H9 (cell line): ENCODE measurements at regions not wholly inside any gene's neighbourhood (a gene's known extent, or its start where the extent isn't known, plus 50 kb on each side); places are given as distances from the start of the nearest gene placed in this dataset.
"Not testable (repeated sequence)": the region's sequence is repeated elsewhere in the genome, so short reads cannot be mapped to it uniquely, and the experiment has no call there.

Source experiments
- DNase-seq: peaks from one replicate; pipeline ENCODE4 v3.0.0-alpha.2; 2017
- H2AFZ ChIP-seq: one replicate; pipeline ENCODE4 v1.6.1; 2013; ENCODE audit warnings: mild to moderate bottlenecking, low read length, control low read depth, moderate library complexity
- H2AK5ac ChIP-seq: 2 replicates; pipeline ENCODE4 v1.6.1; 2013; ENCODE audit warnings: low read length, control low read depth, mixed read lengths; ENCODE audit not compliant: insufficient read length
- H2BK120ac ChIP-seq: one replicate; pipeline ENCODE4 v1.6.1; 2013; ENCODE audit warnings: low read depth, mild to moderate bottlenecking, low read length, control low read depth, inconsistent platforms; ENCODE audit not compliant: poor library complexity, severe bottlenecking
- H2BK12ac ChIP-seq: 2 replicates; pipeline ENCODE4 v1.6.1; 2013; ENCODE audit warnings: low read length, control low read depth, mixed read lengths, low read depth; ENCODE audit not compliant: insufficient read length
- H2BK15ac ChIP-seq: 2 replicates; pipeline ENCODE4 v1.6.1; 2013; ENCODE audit warnings: low read depth, low read length, control low read depth
- H2BK20ac ChIP-seq: one replicate; pipeline ENCODE4 v1.6.1; 2013; ENCODE audit warnings: low read depth, mild to moderate bottlenecking, low read length, control low read depth, inconsistent platforms; ENCODE audit not compliant: poor library complexity, severe bottlenecking
- H2BK5ac ChIP-seq: 2 replicates; pipeline ENCODE4 v1.6.1; 2013; ENCODE audit warnings: low read length, control low read depth, mixed read lengths; ENCODE audit not compliant: insufficient read length
- H3K14ac ChIP-seq: 2 replicates; pipeline ENCODE4 v1.6.1; 2013; ENCODE audit warnings: low read length, control low read depth; ENCODE audit not compliant: insufficient read depth
- H3K18ac ChIP-seq: 2 replicates; pipeline ENCODE4 v1.6.1; 2013; ENCODE audit warnings: low read depth, mild to moderate bottlenecking, mixed read lengths, low read length, control low read depth; ENCODE audit not compliant: insufficient read length
- H3K23ac ChIP-seq: 2 replicates; pipeline ENCODE4 v1.6.1; 2013; ENCODE audit warnings: low read length, control low read depth, mixed read lengths, low read depth; ENCODE audit not compliant: insufficient read length
- H3K23me2 ChIP-seq: 2 replicates; pipeline ENCODE4 v1.6.1; 2013; ENCODE audit warnings: low read depth, mild to moderate bottlenecking, mixed read lengths, low read length, control low read depth; ENCODE audit not compliant: insufficient read length, poor library complexity, severe bottlenecking
- H3K27ac ChIP-seq: 2 replicates; pipeline ENCODE4 v1.5.1; 2013; ENCODE audit warnings: low read length, control low read depth, mixed read lengths, low read depth; ENCODE audit not compliant: insufficient read length
- H3K27me3 ChIP-seq: 2 replicates; pipeline ENCODE4 v1.6.1; 2013; ENCODE audit warnings: low read length, control low read depth, inconsistent platforms; ENCODE audit not compliant: insufficient read depth
- H3K4ac ChIP-seq: 2 replicates; pipeline ENCODE4 v1.6.1; 2013; ENCODE audit warnings: low read depth, mild to moderate bottlenecking, control low read depth, inconsistent platforms, low read length, moderate library complexity
- H3K4me1 ChIP-seq: 2 replicates; pipeline ENCODE4 v1.6.1; 2013; ENCODE audit warnings: low read length, control low read depth, inconsistent platforms; ENCODE audit not compliant: insufficient read depth
- H3K4me2 ChIP-seq: 2 replicates; pipeline ENCODE4 v1.6.1; 2013; ENCODE audit warnings: low read length, control low read depth, mixed read lengths; ENCODE audit not compliant: insufficient read length, insufficient read depth
- H3K56ac ChIP-seq: 2 replicates; pipeline ENCODE4 v1.6.1; 2013; ENCODE audit warnings: low read depth, mild to moderate bottlenecking, mixed read lengths, low read length, control low read depth; ENCODE audit not compliant: insufficient read length
- H3K79me1 ChIP-seq: 2 replicates; pipeline ENCODE4 v1.6.1; 2013; ENCODE audit warnings: low read depth, mild to moderate bottlenecking, moderate library complexity, low read length, control low read depth, inconsistent platforms; ENCODE audit not compliant: insufficient read depth, poor library complexity, severe bottlenecking
- H3K79me2 ChIP-seq: 2 replicates; pipeline ENCODE4 v1.6.1; 2013; ENCODE audit warnings: low read length, control low read depth, inconsistent platforms; ENCODE audit not compliant: insufficient read depth
- H3K9ac ChIP-seq: 2 replicates; pipeline ENCODE4 v1.6.1; 2013; ENCODE audit warnings: low read length, control low read depth, mixed read lengths; ENCODE audit not compliant: insufficient read length; ENCODE audit errors: extremely low read depth
- H3K9me3 ChIP-seq: one replicate; pipeline ENCODE4 v1.6.1; 2013; ENCODE audit warnings: low read depth, low read length, inconsistent platforms; ENCODE audit not compliant: control insufficient read depth
- H3T11ph ChIP-seq: one replicate; pipeline ENCODE4 v1.6.1; 2013; ENCODE audit warnings: mild to moderate bottlenecking, low read length, control low read depth, inconsistent platforms
- H4K20me1 ChIP-seq: one replicate; pipeline ENCODE4 v1.6.1; 2013; ENCODE audit not compliant: control insufficient read depth, insufficient read length, insufficient read depth
- H4K5ac ChIP-seq: 2 replicates; pipeline ENCODE4 v1.6.1; 2013; ENCODE audit warnings: low read depth, mild to moderate bottlenecking, mixed read lengths, low read length, control low read depth; ENCODE audit not compliant: insufficient read length
- H4K8ac ChIP-seq: replicated peaks from 2 replicates; pipeline ENCODE4 v1.6.1; 2013; ENCODE audit warnings: low read length, control low read depth, mixed read lengths, low read depth; ENCODE audit not compliant: insufficient read length
- H4K91ac ChIP-seq: 2 replicates; pipeline ENCODE4 v1.6.1; 2013; ENCODE audit warnings: low read depth, mild to moderate bottlenecking, moderate library complexity, mixed read lengths, low read length, control low read depth; ENCODE audit not compliant: insufficient read length
- H3K27ac Mint-ChIP-seq, 3 experiments: 2 replicates in 2 of 3; 3 replicates in 1 of 3; pipeline ENCODE4 v1.8.0; 2020 to 2021; ENCODE audit warnings: mixed read lengths in 3 of 3, mild to moderate bottlenecking in 1 of 3, moderate library complexity in 1 of 3
- H3K27me3 Mint-ChIP-seq: 2 replicates; pipeline ENCODE4 v1.8.0; 2021; ENCODE audit warnings: low read depth, mild to moderate bottlenecking, moderate library complexity, mixed read lengths
- H3K36me3 Mint-ChIP-seq, 3 experiments: 2 replicates in 2 of 3; 3 replicates in 1 of 3; pipeline ENCODE4 v1.8.0; 2020 to 2021; ENCODE audit warnings: low read depth in 3 of 3, mixed read lengths in 3 of 3; ENCODE audit not compliant: insufficient read depth in 1 of 3
- H3K4me1 Mint-ChIP-seq, 2 experiments: 2 replicates each; pipeline ENCODE4 v1.8.0; 2020; ENCODE audit warnings: mixed read lengths in 2 of 2
- H3K4me3 Mint-ChIP-seq, 2 experiments: 2 replicates in 1 of 2; 3 replicates in 1 of 2; pipeline ENCODE4 v1.8.0; 2020 to 2021; ENCODE audit warnings: mild to moderate bottlenecking in 2 of 2, mixed read lengths in 2 of 2, moderate library complexity in 1 of 2
- H3K9me3 Mint-ChIP-seq, 2 experiments: 2 replicates in 1 of 2; 3 replicates in 1 of 2; pipeline ENCODE4 v1.8.0; 2020; ENCODE audit warnings: mild to moderate bottlenecking in 2 of 2, mixed read lengths in 2 of 2, moderate library complexity in 1 of 2
- WGBS: extraction: QIAGEN DNeasy Blood & Tissue Kit; methylation state at CpG from one replicate; pipeline ENCODE4 v1.1.7; 2013; ENCODE audit warnings: missing lambda C conversion rate, low lambda C conversion rate, mixed read lengths; ENCODE audit not compliant: insufficient read length; ENCODE audit errors: extremely low coverage; 5-methylcytosine and 5-hydroxymethylcytosine counted together
- TF ChIP-seq, protein P1 (sequence below): fragments of 200-600 bp; sonication (generic); conservative IDR thresholded peaks from 3 replicates; pipeline ENCODE4 v1.8.0; 2021; ENCODE audit warnings: antibody characterized with exemption, mild to moderate bottlenecking

DNA sequence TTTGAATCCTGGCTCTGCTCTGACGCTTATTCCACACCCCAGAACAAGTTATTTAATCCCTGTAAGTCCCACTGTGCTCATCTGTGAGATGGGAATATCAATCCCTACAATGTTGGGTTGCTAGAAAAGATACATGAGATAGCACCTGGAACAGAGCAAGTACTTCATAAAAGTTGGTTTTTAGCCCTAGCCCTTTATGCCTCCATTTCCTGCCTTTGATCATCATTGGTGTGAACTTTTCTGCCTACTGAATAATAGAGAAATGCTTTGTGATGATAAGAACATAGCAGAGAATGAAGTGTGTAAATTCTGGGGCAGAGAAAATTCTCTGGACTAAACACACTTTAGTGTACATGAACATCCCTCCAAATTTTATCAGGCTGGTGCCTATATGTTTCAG is 90.3 kb upstream of the RANBP6 start:
- Histone ChIP-seq H3K4me1 (0 out of 2 replicates have a peak, but pooled peaks cover 2% of the 10 kb centered on the region), H2BK12ac (no peak overlapping the region), H2AFZ (no peak overlapping the region), H3K27me3 (no peaks in the 10 kb centered on the region), H3K9ac (no peak overlapping the region), H3K79me1 (no peaks in the 10 kb centered on the region), H3K27ac (no peak overlapping the region), H2BK5ac (no peak overlapping the region), H3K23me2 (no peaks in the 10 kb centered on the region), H3K56ac (no peak overlapping the region), H3K4me2 (no peak overlapping the region), H4K5ac (no peak overlapping the region), H2BK15ac (no peak overlapping the region), H2BK20ac (no peak overlapping the region), H3K18ac (no peak overlapping the region), H3K79me2 (no peaks in the 10 kb centered on the region), H4K8ac (no peak overlapping the region), H3K14ac (no peak overlapping the region), H3K9me3 (no peaks in the 10 kb centered on the region), H4K20me1 (no peaks in the 10 kb centered on the region), H4K91ac (no peak overlapping the region), H3K4ac (no peak overlapping the region), H2BK120ac (no peak overlapping the region), H2AK5ac (no peak overlapping the region), H3K23ac (no peak overlapping the region), H3T11ph (no peak overlapping the region)
- Mint-ChIP-seq H3K4me3 (no peak overlapping the region), H3K27me3 (no peaks in the 10 kb centered on the region; the same call in 1 of the 2 replicates), H3K4me1 (peaks cover 5 to 8% of the 10 kb centered on the region in 2 experiments), H3K9me3 (no peaks in the 10 kb centered on the region), H3K27ac (no peak overlapping the region), H3K36me3 (no peaks in the 10 kb centered on the region)
- DNase-seq, result no peak
- no CpG with 5 or more reads among the region's 1 CpG for WGBS
- TF ChIP-seq, protein P1, sequence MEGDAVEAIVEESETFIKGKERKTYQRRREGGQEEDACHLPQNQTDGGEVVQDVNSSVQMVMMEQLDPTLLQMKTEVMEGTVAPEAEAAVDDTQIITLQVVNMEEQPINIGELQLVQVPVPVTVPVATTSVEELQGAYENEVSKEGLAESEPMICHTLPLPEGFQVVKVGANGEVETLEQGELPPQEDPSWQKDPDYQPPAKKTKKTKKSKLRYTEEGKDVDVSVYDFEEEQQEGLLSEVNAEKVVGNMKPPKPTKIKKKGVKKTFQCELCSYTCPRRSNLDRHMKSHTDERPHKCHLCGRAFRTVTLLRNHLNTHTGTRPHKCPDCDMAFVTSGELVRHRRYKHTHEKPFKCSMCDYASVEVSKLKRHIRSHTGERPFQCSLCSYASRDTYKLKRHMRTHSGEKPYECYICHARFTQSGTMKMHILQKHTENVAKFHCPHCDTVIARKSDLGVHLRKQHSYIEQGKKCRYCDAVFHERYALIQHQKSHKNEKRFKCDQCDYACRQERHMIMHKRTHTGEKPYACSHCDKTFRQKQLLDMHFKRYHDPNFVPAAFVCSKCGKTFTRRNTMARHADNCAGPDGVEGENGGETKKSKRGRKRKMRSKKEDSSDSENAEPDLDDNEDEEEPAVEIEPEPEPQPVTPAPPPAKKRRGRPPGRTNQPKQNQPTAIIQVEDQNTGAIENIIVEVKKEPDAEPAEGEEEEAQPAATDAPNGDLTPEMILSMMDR, result no peak

DNA sequence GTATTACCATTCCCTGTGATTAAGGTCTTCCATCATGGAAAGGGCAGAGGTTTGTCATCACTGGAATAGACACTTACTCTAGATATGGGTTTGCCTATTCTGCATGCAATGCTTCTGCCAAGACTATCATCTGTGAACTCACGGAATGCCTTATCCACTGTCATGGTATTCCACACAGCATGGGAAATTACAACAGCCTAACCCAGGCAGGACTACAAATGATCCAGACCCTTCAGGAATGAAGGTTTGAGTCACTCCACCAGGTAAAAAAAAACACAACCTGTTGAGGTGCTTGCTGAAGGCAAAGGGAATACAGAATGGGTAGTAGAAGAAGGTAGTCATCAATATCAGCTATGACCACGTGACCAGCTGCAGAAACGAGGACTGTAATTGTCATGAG is 89.0 kb upstream of the RANBP6 start:
- not testable (repeated sequence) for H2BK5ac ChIP-seq, H3K23me2 ChIP-seq, DNase-seq, H3K79me2 ChIP-seq, H3K4ac ChIP-seq, H3K14ac ChIP-seq, H2AFZ ChIP-seq, H3K4me3 Mint-ChIP-seq, H3K18ac ChIP-seq, H3K56ac ChIP-seq, H3K36me3 Mint-ChIP-seq, H2BK15ac ChIP-seq, H2BK20ac ChIP-seq, H3K27ac Mint-ChIP-seq, H3K79me1 ChIP-seq, H2AK5ac ChIP-seq, H4K8ac ChIP-seq, H2BK12ac ChIP-seq, H4K5ac ChIP-seq, H4K20me1 ChIP-seq, H3K9me3 ChIP-seq, H3K4me1 ChIP-seq, H2BK120ac ChIP-seq, H3K9me3 Mint-ChIP-seq, H3K23ac ChIP-seq, H3K4me2 ChIP-seq, H3K27me3 Mint-ChIP-seq, H3K9ac ChIP-seq, H3T11ph ChIP-seq, H3K27me3 ChIP-seq, H4K91ac ChIP-seq, H3K27ac ChIP-seq
- WGBS, result no CpG with 5 or more reads among the region's 3 CpGs
- H3K4me1 Mint-ChIP-seq, result peaks cover 12 to 18% of the 10 kb centered on the region in 2 experiments
